Skeletal muscle cell (primary cell): ENCODE measurements at regions not wholly inside any gene's neighbourhood (a gene's known extent, or its start where the extent isn't known, plus 50 kb on each side); places are given as distances from the start of the nearest gene placed in this dataset.

Experiments
- DNase-seq: peaks from one replicate; pipeline ENCODE4 v3.0.0-alpha.2; 2010; ENCODE audit warnings: low read depth
- H3K4me3 ChIP-seq: 2 replicates; pipeline ENCODE4 v1.5.1; 2011; ENCODE audit warnings: low read depth, mild to moderate bottlenecking, control low read depth, low read length, moderate library complexity

GRCh38 chr2:19491796-19492195 is 133.4 kb upstream of the OSR1 start:
- H3K4me3 ChIP-seq: no peak overlapping the region
- no peak for DNase-seq

GRCh38 chr2:19490846-19491435 is 132.5 kb upstream of the OSR1 start:
- H3K4me3 ChIP-seq: no peak overlapping the region
- no peak for DNase-seq

- H3K4me3 ChIP-seq: no peak overlapping the region
- peak; percentile 42 for DNase-seq
These were observed 129.7 kb upstream of the OSR1 start for GRCh38 chr2:19488009-19488691.

GRCh38 chr2:19484736-19485135 is 126.3 kb upstream of the OSR1 start:
- H3K4me3 ChIP-seq: no peak overlapping the region
- no peak for DNase-seq

GRCh38 chr2:19480673-19481072 is 122.2 kb upstream of the OSR1 start:
- no peak overlapping the region for H3K4me3 ChIP-seq
- no peak for DNase-seq

GRCh38 chr2:19479666-19480065 is 121.2 kb upstream of the OSR1 start:
- no peak overlapping the region for H3K4me3 ChIP-seq
- DNase-seq: no peak

- DNase-seq: peak; percentile 21
- no peak overlapping the region for H3K4me3 ChIP-seq
These were observed 120.0 kb upstream of the OSR1 start for GRCh38 chr2:19478409-19478808.

GRCh38 chr2:19476327-19476726 is 117.9 kb upstream of the OSR1 start:
- H3K4me3 ChIP-seq: no peak overlapping the region
- DNase-seq: no peak

GRCh38 chr2:19474128-19474527 is 115.7 kb upstream of the OSR1 start:
- no peak overlapping the region for H3K4me3 ChIP-seq
- DNase-seq: peak; percentile 71

- H3K4me3 ChIP-seq: no peak overlapping the region
- no peak for DNase-seq
These were observed 114.9 kb upstream of the OSR1 start for GRCh38 chr2:19473350-19473749.

- H3K4me3 ChIP-seq: no peak overlapping the region
- no peak for DNase-seq
These were observed 114.1 kb upstream of the OSR1 start for GRCh38 chr2:19472391-19472978.

- H3K4me3 ChIP-seq: no peak overlapping the region
- DNase-seq: no peak
These were observed 113.1 kb upstream of the OSR1 start for GRCh38 chr2:19471491-19471890.

- no peak for DNase-seq
- no peak overlapping the region for H3K4me3 ChIP-seq
These were observed 107.6 kb upstream of the OSR1 start for GRCh38 chr2:19465978-19466377.

GRCh38 chr2:19462256-19462645 is 103.8 kb upstream of the OSR1 start:
- DNase-seq: peak; percentile 2
- no peak overlapping the region for H3K4me3 ChIP-seq

- peak; percentile 10 for DNase-seq
- no peak overlapping the region for H3K4me3 ChIP-seq
These were observed 103.3 kb upstream of the OSR1 start for GRCh38 chr2:19461504-19462255.

GRCh38 chr2:19460761-19461160 is 102.3 kb upstream of the OSR1 start:
- DNase-seq: no peak
- H3K4me3 ChIP-seq: no peak overlapping the region

GRCh38 chr2:19458427-19459003 is 100.1 kb upstream of the OSR1 start:
- H3K4me3 ChIP-seq: no peak overlapping the region
- DNase-seq: no peak

- H3K4me3 ChIP-seq: no peak overlapping the region
- DNase-seq: no peak
These were observed 99.4 kb upstream of the OSR1 start for GRCh38 chr2:19457809-19458208.

- DNase-seq: no peak
These were observed 98.4 kb upstream of the OSR1 start for GRCh38 chr2:19456705-19457309.

GRCh38 chr2:19454125-19454524 is 95.7 kb upstream of the OSR1 start:
- DNase-seq: no peak

More at GRCh38 chr2:19456705-19457309, 98.4 kb upstream of the OSR1 start:
- no peak overlapping the region for H3K4me3 ChIP-seq

More at GRCh38 chr2:19454125-19454524, 95.7 kb upstream of the OSR1 start:
- no peak overlapping the region for H3K4me3 ChIP-seq
